Adrenal gland (tissue), 9 donors: ENCODE measurements at regions not wholly inside any gene's neighbourhood (a gene's known extent, or its start where the extent isn't known, plus 50 kb on each side); places are given as distances from the start of the nearest gene placed in this dataset.

Experiments used
- DNase-seq, 7 donors: peaks; one replicate each; pipeline ENCODE4 v3.0.0-alpha.2; 2019 to 2020
- H3K27ac ChIP-seq, 5 donors: fragments of 200-600 bp; sonication (generic) in 4 of 5; 1 replicate in 3 of 5; 2 replicates in 2 of 5; pipeline versions ENCODE4 v1.5.1 to v1.8.0; 2016 to 2020; ENCODE audit warnings: mild to moderate bottlenecking in 1 of 5
- H3K27me3 ChIP-seq: fragments of 200-600 bp; 2 replicates; pipeline ENCODE4 v1.8.0; 2021
- H3K36me3 ChIP-seq, 2 donors: fragments of 200-600 bp; replicated peaks in 1 of 2; 1 replicate in 1 of 2; 2 replicates in 1 of 2; pipeline versions ENCODE4 v1.5.1 to v1.8.0; 2018 to 2022
- H3K4me1 ChIP-seq, 2 donors: fragments of 200-600 bp; replicated peaks in 1 of 2; 1 replicate in 1 of 2; 2 replicates in 1 of 2; pipeline versions ENCODE4 v1.5.1 to v1.8.0; 2018 to 2021
- H3K4me3 ChIP-seq, 4 donors: fragments of 200-600 bp; sonication (generic) in 3 of 4; one replicate each; pipeline ENCODE4 v1.5.1; 2016 to 2018
- H3K9me3 ChIP-seq, 3 donors: fragments of 200-600 bp; sonication (generic) in 1 of 3; replicated peaks in 1 of 3; 1 replicate in 2 of 3; 2 replicates in 1 of 3; pipeline versions ENCODE4 v1.5.1 to v1.8.0; 2016 to 2021
- POLR2A ChIP-seq, 2 donors: fragments of 450-650 bp; IDR thresholded peaks; one replicate each; pipeline ENCODE4 v1.6.1; 2017; ENCODE audit warnings: antibody characterized with exemption in 2 of 2, mild to moderate bottlenecking in 2 of 2, moderate library complexity in 1 of 2
- WGBS, 4 donors: extraction: QIAGEN DNeasy Blood & Tissue Kit in 2 of 4; methylation state at CpG; one replicate each; pipeline versions ENCODE4 v1.1.5 to v1.1.7; 2013 to 2017; 5-methylcytosine and 5-hydroxymethylcytosine counted together
- intact Hi-C, 2 donors: fragments of 100-400 bp; cut with DNase I; formaldehyde crosslinking; loops; one replicate each; pipeline versions ENCODE4 v1.14.1 to v1.15.0; 2022 to 2023
- TF ChIP-seq, protein P1 (sequence below), 6 experiments: fragments of 450-650 bp in 4 of 6; fragments of 200-600 bp in 2 of 6; sonication (generic) in 1 of 6; IDR thresholded peaks; 1 replicate in 5 of 6; 2 replicates in 1 of 6; pipeline versions ENCODE4 v1.5.1 to v1.8.0; 2016 to 2021; ENCODE audit warnings: antibody characterized with exemption in 6 of 6, mild to moderate bottlenecking in 2 of 6, moderate library complexity in 1 of 6
- donor health status: healthy with polysubstance abuse.
- donor health status: Bipolar disorder and iron deficiency.
- donor health status: DM: yes; HTN: yes; CAD: no.
- donor health status: DM: no; HTN: no; CAD: no.
- donor health status: DM: no; HTN: no; CAD: no.

DNA sequence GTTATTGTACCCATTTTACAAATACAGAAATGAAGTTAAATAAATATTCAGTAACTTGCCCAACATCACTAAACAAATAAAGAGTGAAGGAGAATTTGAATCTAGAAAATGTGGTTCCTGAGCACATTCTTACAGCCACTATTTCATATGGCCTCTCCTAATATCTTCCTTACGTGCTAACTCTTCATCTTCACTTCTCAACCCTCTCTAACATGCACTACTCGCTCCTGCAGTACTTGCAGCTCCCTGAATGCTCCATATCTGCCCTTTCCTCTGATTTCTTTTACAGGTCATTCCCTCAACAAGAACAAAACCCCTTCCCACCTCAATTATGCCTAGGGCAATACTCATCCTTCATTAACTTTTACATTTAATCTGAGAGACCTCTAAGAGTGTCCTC lies 711.5 kb downstream of the CETN3 start:
- Histone ChIP-seq H3K36me3 (no peaks in the 10 kb centered on the region), H3K27ac (no peak overlapping the region), H3K27me3 (no peaks in the 10 kb centered on the region), H3K4me1 (no peaks in the 10 kb centered on the region), H3K9me3 (no peaks in the 10 kb centered on the region), H3K4me3 (no peak overlapping the region)
- intact Hi-C loops = no loop called here
- DNase-seq = no peak
- WGBS, 4 donors = 79 to 84% (median 81%) methylated on average over 2 of the region's 2 CpGs
- TF ChIP-seq, protein P1, sequence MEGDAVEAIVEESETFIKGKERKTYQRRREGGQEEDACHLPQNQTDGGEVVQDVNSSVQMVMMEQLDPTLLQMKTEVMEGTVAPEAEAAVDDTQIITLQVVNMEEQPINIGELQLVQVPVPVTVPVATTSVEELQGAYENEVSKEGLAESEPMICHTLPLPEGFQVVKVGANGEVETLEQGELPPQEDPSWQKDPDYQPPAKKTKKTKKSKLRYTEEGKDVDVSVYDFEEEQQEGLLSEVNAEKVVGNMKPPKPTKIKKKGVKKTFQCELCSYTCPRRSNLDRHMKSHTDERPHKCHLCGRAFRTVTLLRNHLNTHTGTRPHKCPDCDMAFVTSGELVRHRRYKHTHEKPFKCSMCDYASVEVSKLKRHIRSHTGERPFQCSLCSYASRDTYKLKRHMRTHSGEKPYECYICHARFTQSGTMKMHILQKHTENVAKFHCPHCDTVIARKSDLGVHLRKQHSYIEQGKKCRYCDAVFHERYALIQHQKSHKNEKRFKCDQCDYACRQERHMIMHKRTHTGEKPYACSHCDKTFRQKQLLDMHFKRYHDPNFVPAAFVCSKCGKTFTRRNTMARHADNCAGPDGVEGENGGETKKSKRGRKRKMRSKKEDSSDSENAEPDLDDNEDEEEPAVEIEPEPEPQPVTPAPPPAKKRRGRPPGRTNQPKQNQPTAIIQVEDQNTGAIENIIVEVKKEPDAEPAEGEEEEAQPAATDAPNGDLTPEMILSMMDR (IDR thresholded peaks at IDR 0.05) = no peak
- TF ChIP-seq POLR2A (IDR thresholded peaks at IDR 0.05) = no peak

DNA sequence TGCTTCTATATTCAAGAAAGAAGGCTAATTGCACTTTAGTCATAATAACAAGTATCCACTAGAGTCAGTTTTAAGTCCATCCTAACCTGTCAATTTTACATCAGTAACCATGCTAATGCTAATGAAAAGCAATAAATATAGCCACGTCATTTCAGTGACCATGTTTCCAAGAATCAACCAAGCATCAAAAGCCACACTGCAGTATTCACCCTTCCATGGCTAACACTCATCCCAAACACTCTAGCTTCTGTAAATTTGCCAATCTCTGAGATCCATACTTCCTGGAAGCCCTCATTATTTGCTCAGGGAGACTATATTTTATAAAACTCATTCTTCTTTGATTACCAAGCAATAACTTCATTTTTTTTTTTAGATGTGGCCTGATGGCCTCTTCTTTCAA lies 712.0 kb downstream of the CETN3 start:
- TF ChIP-seq, protein P1 (IDR thresholded peaks at IDR 0.05) = no peak
- TF ChIP-seq POLR2A (IDR thresholded peaks at IDR 0.05) = no peak
- intact Hi-C loops = no loop called here
- Histone ChIP-seq H3K36me3 (no peaks in the 10 kb centered on the region), H3K4me3 (no peak overlapping the region), H3K4me1 (no peaks in the 10 kb centered on the region), H3K27ac (no peak overlapping the region), H3K27me3 (no peaks in the 10 kb centered on the region), H3K9me3 (no peaks in the 10 kb centered on the region)
- 64 to 73% (median 70%) methylated on average over 1 of the region's 1 CpG for WGBS, 4 donors
- DNase-seq = no peak

DNA sequence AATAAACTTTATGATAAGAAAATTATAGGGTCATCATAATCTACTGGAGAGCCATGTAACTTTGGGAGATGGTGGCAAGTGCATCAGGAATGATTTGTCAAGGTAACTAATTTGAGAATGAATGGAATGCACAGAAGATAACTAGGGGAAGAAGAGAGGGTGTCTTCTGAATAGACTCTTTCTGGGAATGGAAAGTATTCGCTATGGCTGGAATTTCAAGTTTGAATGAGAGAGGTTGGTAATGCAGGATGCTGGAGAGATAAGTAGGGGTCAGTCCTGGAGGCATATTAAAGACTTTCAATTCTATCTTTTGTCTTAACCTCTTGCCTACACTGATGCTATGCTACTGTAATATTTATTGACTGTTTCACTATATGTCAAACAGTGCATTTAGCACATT lies 714.2 kb downstream of the CETN3 start:
- Histone ChIP-seq H3K4me1 (no peaks in the 10 kb centered on the region), H3K9me3 (no peaks in the 10 kb centered on the region), H3K27ac (no peak overlapping the region), H3K4me3 (no peak overlapping the region), H3K36me3 (no peaks in the 10 kb centered on the region), H3K27me3 (no peaks in the 10 kb centered on the region)
- intact Hi-C loops = no loop called here
- WGBS, 4 donors = 86 to 94% (median 92%) methylated on average over 1 of the region's 1 CpG
- no peak for DNase-seq
- TF ChIP-seq, protein P1 (IDR thresholded peaks at IDR 0.05) = no peak
- TF ChIP-seq POLR2A (IDR thresholded peaks at IDR 0.05) = no peak

DNA sequence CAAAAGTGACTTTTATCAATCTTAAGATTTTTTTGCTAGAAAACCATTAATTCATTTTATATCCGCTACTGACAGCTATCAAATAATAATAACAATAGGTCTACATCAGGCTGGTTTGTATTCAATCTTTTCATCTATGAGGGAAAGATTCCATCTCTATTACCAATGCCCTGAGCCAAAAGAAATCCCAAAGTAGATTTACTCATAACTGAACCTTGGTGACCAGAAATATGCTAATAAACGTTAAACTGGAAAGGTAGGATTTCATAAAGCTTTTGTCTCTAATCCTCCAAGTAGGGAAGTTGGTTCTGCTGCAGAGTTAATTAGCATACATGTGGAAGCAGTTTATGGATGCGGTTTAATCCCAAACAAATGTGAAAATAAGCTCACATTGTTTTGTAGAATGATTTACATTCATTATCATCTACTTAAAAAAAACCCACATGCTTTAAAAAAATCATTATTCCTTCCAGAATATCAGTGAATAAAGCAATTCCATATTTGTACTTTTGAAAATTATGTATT lies 715.5 kb downstream of the CETN3 start:
- no peak overlapping the region for H3K27ac ChIP-seq
- no peaks in the 10 kb centered on the region for H3K4me1 ChIP-seq
- no peaks in the 10 kb centered on the region for H3K9me3 ChIP-seq
- no peak overlapping the region for H3K4me3 ChIP-seq
- no peak for DNase-seq
- TF ChIP-seq, protein P1 (IDR thresholded peaks at IDR 0.05) = no peak
- TF ChIP-seq POLR2A (IDR thresholded peaks at IDR 0.05) = no peak
- H3K36me3 ChIP-seq = no peaks in the 10 kb centered on the region
- intact Hi-C loops = no loop called here
- 60 to 73% (median 69%) methylated on average over 3 of the region's 3 CpGs for WGBS, 4 donors
- H3K27me3 ChIP-seq = no peaks in the 10 kb centered on the region
